ENCODE measurements at regions not wholly inside any gene's neighbourhood (a gene's known extent, or its start where the extent isn't known, plus 50 kb on each side); places are given as distances from the start of the nearest gene placed in this dataset.

GRCh38 chr11:115042002-115042401, 363.7 kb downstream of the NXPE2 start:
- no peak for DNase-seq

GRCh38 chr11:115047631-115048030, 369.3 kb downstream of the NXPE2 start:
- DNase-seq: no peak

GRCh38 chr11:115049796-115050195, 371.5 kb downstream of the NXPE2 start:
- no peak for DNase-seq

GRCh38 chr11:115050756-115051155, 372.4 kb downstream of the NXPE2 start:
- no peak for DNase-seq

- DNase-seq: no peak
Observed at GRCh38 chr11:115051938-115052590, 373.7 kb downstream of the NXPE2 start.

GRCh38 chr11:115052601-115053000, 374.3 kb downstream of the NXPE2 start:
- no peak for DNase-seq

- DNase-seq: no peak
Observed at GRCh38 chr11:115054570-115055538, 376.5 kb downstream of the NXPE2 start.

GRCh38 chr11:115056514-115056913, 378.2 kb downstream of the NXPE2 start:
- DNase-seq: no peak

- DNase-seq: no peak
Observed at GRCh38 chr11:115060840-115061239, 382.5 kb downstream of the NXPE2 start.

- no peak for DNase-seq
Observed at GRCh38 chr11:115065314-115065713, 387.0 kb downstream of the NXPE2 start.

GRCh38 chr11:115065830-115066664, 387.7 kb downstream of the NXPE2 start:
- DNase-seq: peak; percentile 44

- no peak for DNase-seq
Observed at GRCh38 chr11:115067471-115067870, 389.1 kb downstream of the NXPE2 start.

- DNase-seq: no peak
Observed at GRCh38 chr11:115067900-115068530, 389.7 kb downstream of the NXPE2 start.

GRCh38 chr11:115069599-115069998, 391.3 kb downstream of the NXPE2 start:
- DNase-seq: no peak

GRCh38 chr11:115075356-115075755, 397.0 kb downstream of the NXPE2 start:
- DNase-seq: no peak

GRCh38 chr11:115077740-115078139, 399.4 kb downstream of the NXPE2 start:
- no peak for DNase-seq

- no peak for DNase-seq
Observed at GRCh38 chr11:115078461-115079438, 400.4 kb downstream of the NXPE2 start.

- no peak for DNase-seq
Observed at GRCh38 chr11:115080923-115081680, 402.8 kb downstream of the NXPE2 start.

GRCh38 chr11:115081972-115082371, 403.6 kb downstream of the NXPE2 start:
- no peak for DNase-seq

GRCh38 chr11:115083144-115083806, 404.9 kb downstream of the NXPE2 start:
- DNase-seq: no peak
